ENCODE measurements at regions not wholly inside any gene's neighbourhood (a gene's known extent, or its start where the extent isn't known, plus 50 kb on each side); places are given as distances from the start of the nearest gene placed in this dataset.
A peak's percentile ranks its signal among the peaks of the same experiment; 100 is the strongest.

DNA sequence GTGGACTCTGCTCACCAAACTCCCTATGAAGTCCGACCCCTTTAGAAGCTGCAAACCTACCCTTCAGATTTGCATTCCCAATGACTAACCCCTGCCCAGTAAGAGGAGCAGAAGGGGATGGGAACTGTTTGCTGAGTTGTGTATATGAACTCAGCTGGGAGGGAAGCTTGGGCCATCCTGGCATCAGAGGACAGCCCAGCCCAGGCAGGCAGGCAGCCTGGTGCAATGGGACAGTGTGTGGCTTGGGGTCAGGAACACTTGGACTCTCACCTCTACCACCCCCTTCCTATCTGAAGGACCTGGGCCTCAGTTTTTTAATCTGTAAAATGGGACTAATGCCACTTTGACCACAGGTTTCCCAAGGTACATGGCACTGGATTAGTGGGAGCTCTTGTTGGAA lies 147.4 kb upstream of the GPR26 start:
- Histone ChIP-seq H3K27me3 (ENCODE audit: control insufficient read depth in 2 of 2, insufficient read depth in 2 of 2, low read length in 2 of 2) (peaks cover 0 to 7% of the 10 kb centered on the region in 2 experiments; a peak in 1 of 5 replicates), H3K9ac (ENCODE audit: insufficient read depth in 1 of 2, low read depth in 2 of 2, low read length in 2 of 2) (no peak overlapping the region), H4K20me1 (replicated peaks; ENCODE audit: control insufficient read depth, insufficient read depth, low read length) (no peaks in the 10 kb centered on the region), H3K79me2 (ENCODE audit: control insufficient read depth, insufficient read depth, low read length) (no peaks in the 10 kb centered on the region), H3K27ac (ENCODE audit: extremely low read depth, low read depth, low read length) (no peak overlapping the region), H3K4me3 (no peak overlapping the region), H3K9me1 (ENCODE audit: control insufficient read depth, insufficient read depth, low read length) (no peaks in the 10 kb centered on the region), H3K4me2 (ENCODE audit: insufficient read depth, low read length) (no peak overlapping the region), H3K4me1 (replicated peaks in 1 of 2; ENCODE audit: control insufficient read depth in 2 of 2, insufficient read depth in 2 of 2, low read length in 2 of 2) (no peaks in the 10 kb centered on the region), H2AFZ (ENCODE audit: low read depth, low read length) (no peak overlapping the region), H3K9me3 (replicated peaks; ENCODE audit: control insufficient read depth, insufficient read depth, low read depth, low read length) (no peaks in the 10 kb centered on the region), H3K36me3 (ENCODE audit: control insufficient read depth, insufficient read depth, low read length) (no peaks in the 10 kb centered on the region)
- no peak for DNase-seq (ENCODE audit: extremely low read depth in 1 of 4, low spot score in 3 of 4)
- WGBS (ENCODE audit: insufficient coverage, low coverage, missing lambda C conversion rate): 0% methylated on average over 1 of the region's 1 CpG
- BruUV-seq (replicated peaks): no TSS peak
- in situ Hi-C loops (cut with MboI): no loop called here
- no peak for TF ChIP-seq ZNF41 (CRISPR knock-in tag; conservative IDR thresholded peaks at IDR 0.05)
- no peak for TF ChIP-seq NUFIP1 (IDR thresholded peaks at IDR 0.05; ENCODE audit: partially characterized antibody)
- TF ChIP-seq YBX1 (IDR thresholded peaks at IDR 0.05): no peak
- TF ChIP-seq RBM25 (IDR thresholded peaks at IDR 0.05; ENCODE audit: low read depth, low read length, severe bottlenecking): peak; percentile 37
- no peak for TF ChIP-seq CTBP1 (IDR thresholded peaks at IDR 0.05; ENCODE audit: borderline replicate concordance)
- TF ChIP-seq, protein P1, sequence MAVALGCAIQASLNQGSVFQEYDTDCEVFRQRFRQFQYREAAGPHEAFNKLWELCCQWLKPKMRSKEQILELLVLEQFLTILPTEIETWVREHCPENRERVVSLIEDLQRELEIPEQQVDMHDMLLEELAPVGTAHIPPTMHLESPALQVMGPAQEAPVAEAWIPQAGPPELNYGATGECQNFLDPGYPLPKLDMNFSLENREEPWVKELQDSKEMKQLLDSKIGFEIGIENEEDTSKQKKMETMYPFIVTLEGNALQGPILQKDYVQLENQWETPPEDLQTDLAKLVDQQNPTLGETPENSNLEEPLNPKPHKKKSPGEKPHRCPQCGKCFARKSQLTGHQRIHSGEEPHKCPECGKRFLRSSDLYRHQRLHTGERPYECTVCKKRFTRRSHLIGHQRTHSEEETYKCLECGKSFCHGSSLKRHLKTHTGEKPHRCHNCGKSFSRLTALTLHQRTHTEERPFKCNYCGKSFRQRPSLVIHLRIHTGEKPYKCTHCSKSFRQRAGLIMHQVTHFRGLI (CRISPR knock-in tag; IDR thresholded peaks at IDR 0.05): no peak
- intact Hi-C loops (cut with micrococcal nuclease): loop anchor here (10.0 kb wide), 1 partner anchor 64 kb away; no protein-coding TSS in a partner anchor
- CTCF ChIA-PET (ENCODE audit: low intra/inter-chr PET ratio): no interaction called here
- no peak for FAIRE-seq
- ATAC-seq: no peak
- POLR2A ChIA-PET: no interaction called here
